T-cell (primary cell): ENCODE measurements at regions not wholly inside any gene's neighbourhood (a gene's known extent, or its start where the extent isn't known, plus 50 kb on each side); places are given as distances from the start of the nearest gene placed in this dataset.

Experiments used
- ATAC-seq, 4 experiments: fragments of 200-7000 bp in 3 of 4; fragments of 150-1000 bp in 1 of 4; cut with Tn5 transposase; replicated peaks in 1 of 4; 1 replicate in 3 of 4; 2 replicates in 1 of 4; pipeline ENCODE4 v1.10.0; 2021; ENCODE audit warnings: moderate library complexity in 3 of 4, mild to moderate bottlenecking in 2 of 4, moderate number of reproducible peaks in 1 of 4
- CTCF ChIA-PET, 2 donors: fragments of 300-600 bp; sonication (Branson Sonifier 250); formaldehyde crosslinking; loops; one replicate each; lab custom pipeline; 2022; ENCODE audit warnings: antibody characterized with exemption in 2 of 2; lab: Charles Lee
- POLR2A ChIA-PET, 2 donors: fragments of 300-600 bp; sonication (Branson Sonifier 250); formaldehyde crosslinking; loops; one replicate each; lab custom pipeline; 2022; ENCODE audit warnings: antibody characterized with exemption in 2 of 2; lab: Charles Lee
- DNase-seq, 35 experiments: peaks; one replicate each; pipeline versions ENCODE4 v3.0.0 to v3.0.0-alpha.2; 2013 to 2023
- H3K27ac ChIP-seq: one replicate; pipeline ENCODE4 v1.5.1; 2013; ENCODE audit warnings: low read length
- H3K27me3 ChIP-seq, 2 experiments: replicated peaks in 1 of 2; 1 replicate in 1 of 2; 2 replicates in 1 of 2; pipeline versions ENCODE4 v1.6.1 to v1.7.0; 2013; ENCODE audit warnings: low read length in 1 of 2, mixed read lengths in 1 of 2; ENCODE audit not compliant: control insufficient read depth in 2 of 2, insufficient read depth in 2 of 2; ENCODE audit errors: extremely low read depth in 1 of 2
- H3K36me3 ChIP-seq, 2 donors: 1 replicate in 1 of 2; 2 replicates in 1 of 2; pipeline versions ENCODE4 v1.6.1 to v1.7.0; 2013; ENCODE audit warnings: low read length in 1 of 2; ENCODE audit not compliant: control insufficient read depth in 2 of 2, insufficient read depth in 1 of 2; ENCODE audit errors: extremely low read depth in 1 of 2
- H3K4me1 ChIP-seq, 2 experiments: 1 replicate in 1 of 2; 2 replicates in 1 of 2; pipeline versions ENCODE4 v1.6.1 to v1.7.0; 2013; ENCODE audit warnings: low read length in 2 of 2, mixed read lengths in 1 of 2; ENCODE audit not compliant: insufficient read depth in 2 of 2, control insufficient read depth in 1 of 2; ENCODE audit errors: extremely low read depth in 1 of 2
- H3K4me3 ChIP-seq, 2 donors: 1 replicate in 1 of 2; 2 replicates in 1 of 2; pipeline versions ENCODE4 v1.5.1 to v1.7.0; 2013; ENCODE audit warnings: mild to moderate bottlenecking in 2 of 2, low read length in 1 of 2, moderate library complexity in 1 of 2; ENCODE audit not compliant: control insufficient read depth in 1 of 2; ENCODE audit errors: extremely low read depth in 1 of 2
- H3K9me3 ChIP-seq: 2 replicates; pipeline ENCODE4 v1.7.0; 2013
- H3K27ac Mint-ChIP-seq, 2 donors: one replicate each; pipeline ENCODE4 v1.8.0; 2020 to 2021; ENCODE audit warnings: mild to moderate bottlenecking in 2 of 2, mixed read lengths in 2 of 2
- H3K27me3 Mint-ChIP-seq, 2 donors: one replicate each; pipeline ENCODE4 v1.8.0; 2021 to 2022; ENCODE audit warnings: mixed read lengths in 2 of 2
- H3K36me3 Mint-ChIP-seq: one replicate; pipeline ENCODE4 v1.8.0; 2021; ENCODE audit warnings: mixed read lengths
- H3K4me1 Mint-ChIP-seq, 3 donors: one replicate each; pipeline ENCODE4 v1.8.0; 2020 to 2022; ENCODE audit warnings: mixed read lengths in 3 of 3, mild to moderate bottlenecking in 1 of 3
- H3K4me3 Mint-ChIP-seq, 3 donors: one replicate each; pipeline ENCODE4 v1.8.0; 2020 to 2022; ENCODE audit warnings: mild to moderate bottlenecking in 3 of 3, mixed read lengths in 3 of 3, moderate library complexity in 3 of 3
- H3K9me3 Mint-ChIP-seq, 3 donors: one replicate each; pipeline ENCODE4 v1.8.0; 2020 to 2022; ENCODE audit warnings: mixed read lengths in 3 of 3
- WGBS: methylation state at CpG from one replicate; pipeline ENCODE4 v1.1.5; 2013; ENCODE audit warnings: missing lambda C conversion rate; ENCODE audit not compliant: insufficient coverage; 5-methylcytosine and 5-hydroxymethylcytosine counted together

DNA sequence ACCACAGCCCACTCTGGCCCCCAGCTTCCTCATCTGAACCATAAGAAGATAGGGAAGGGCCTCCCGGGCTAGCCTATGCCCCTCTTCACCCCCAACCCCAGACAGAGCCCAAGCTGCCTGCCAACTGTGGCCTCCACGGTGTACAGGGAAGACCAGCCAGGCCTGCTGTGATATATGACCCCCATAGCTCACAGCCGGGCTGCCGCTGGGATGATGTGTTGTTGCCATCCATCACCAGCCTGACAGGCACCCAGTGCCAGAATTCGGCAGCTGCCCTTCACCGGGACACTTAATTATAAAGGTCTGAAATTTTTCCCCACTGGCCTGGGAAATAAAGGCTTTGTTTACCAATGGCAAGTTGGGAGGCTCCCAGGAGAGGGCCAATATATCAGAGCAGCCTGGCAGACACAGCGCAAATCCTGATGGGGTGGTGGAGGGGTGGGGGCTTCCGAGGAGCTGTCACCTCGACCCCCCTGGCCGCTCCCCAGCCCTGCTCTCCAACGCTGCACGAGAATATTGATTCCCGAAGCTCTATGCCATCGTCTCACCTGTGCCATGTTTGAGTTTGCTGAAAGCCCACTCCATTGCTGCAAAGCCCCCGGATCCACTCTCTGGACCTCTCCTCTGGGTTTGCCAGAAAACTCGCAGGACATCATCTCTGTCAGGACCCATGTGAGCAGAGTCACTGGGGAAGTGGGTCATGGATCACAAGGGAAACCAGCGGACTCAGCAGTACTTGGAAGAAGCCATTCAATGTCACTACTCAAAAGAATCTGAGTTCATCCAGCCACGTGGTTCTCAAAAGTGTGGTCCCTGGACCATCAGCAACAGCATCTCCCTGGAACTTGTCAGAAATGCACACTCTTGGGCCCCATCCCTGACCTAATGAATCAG lies 296.9 kb downstream of the MN1 start:
- H3K4me1 Mint-ChIP-seq: no peaks in the 10 kb centered on the region
- CTCF ChIA-PET: no interaction called here
- ATAC-seq (no peak), DNase-seq (no peak)
- WGBS: 84% methylated on average over 15 of the region's 18 CpGs
- POLR2A ChIA-PET: no interaction called here
- H3K4me1 ChIP-seq: no peaks in the 10 kb centered on the region
- peaks cover 0 to 6% of the 10 kb centered on the region in 2 experiments for H3K27me3 ChIP-seq
- no peak overlapping the region for H3K4me3 Mint-ChIP-seq
- peaks cover 0 to 4% (median 4%) of the 10 kb centered on the region in 3 donors for H3K9me3 Mint-ChIP-seq
- H3K36me3 Mint-ChIP-seq: no peaks in the 10 kb centered on the region
- no peaks in the 10 kb centered on the region for H3K36me3 ChIP-seq
- H3K27ac Mint-ChIP-seq: no peak overlapping the region
- no peak overlapping the region for H3K27ac ChIP-seq
- no peaks in the 10 kb centered on the region for H3K9me3 ChIP-seq
- peaks cover 0 to 4% of the 10 kb centered on the region in 2 donors for H3K27me3 Mint-ChIP-seq
- no peak overlapping the region for H3K4me3 ChIP-seq

DNA sequence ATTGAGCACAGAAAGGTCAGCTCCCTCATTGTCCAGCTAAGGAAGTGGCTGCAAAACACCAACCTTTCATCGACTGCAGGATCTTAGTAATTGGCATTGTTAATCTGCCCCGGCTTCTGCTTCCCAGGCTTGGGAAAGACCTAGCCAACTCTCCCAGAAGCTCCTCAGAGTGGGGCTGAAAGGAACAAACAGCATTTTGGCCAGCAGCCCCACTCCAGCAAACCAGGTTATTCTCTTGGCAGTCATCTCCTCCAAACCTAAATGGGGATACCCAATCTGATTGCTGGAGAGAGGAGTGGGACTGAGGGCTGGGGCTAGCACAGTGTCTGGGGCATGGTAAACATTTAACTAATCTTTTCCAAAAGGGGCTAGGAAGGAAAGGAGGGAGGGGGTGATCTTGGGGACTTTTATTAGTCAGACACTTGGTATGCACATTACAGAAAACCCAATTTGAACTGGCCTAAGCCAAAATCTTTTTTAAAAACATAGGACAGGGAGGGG lies 294.4 kb downstream of the MN1 start:
- no peak overlapping the region for H3K4me3 Mint-ChIP-seq
- Histone ChIP-seq H3K4me1 (no peaks in the 10 kb centered on the region), H3K27me3 (peaks cover 0 to 10% of the 10 kb centered on the region in 2 experiments), H3K4me3 (no peak overlapping the region), H3K36me3 (no peaks in the 10 kb centered on the region), H3K9me3 (no peaks in the 10 kb centered on the region), H3K27ac (no peak overlapping the region)
- no peak overlapping the region for H3K27ac Mint-ChIP-seq
- WGBS: 83% methylated on average over 2 of the region's 2 CpGs
- ChIA-PET POLR2A (no interaction called here), CTCF (no interaction called here)
- peaks cover 0 to 4% of the 10 kb centered on the region in 2 donors for H3K27me3 Mint-ChIP-seq
- no peak for ATAC-seq
- peaks cover 0 to 6% (median 4%) of the 10 kb centered on the region in 3 donors for H3K9me3 Mint-ChIP-seq
- no peaks in the 10 kb centered on the region for H3K36me3 Mint-ChIP-seq
- H3K4me1 Mint-ChIP-seq: no peaks in the 10 kb centered on the region
- DNase-seq: no peak

- no peak for ATAC-seq
- Histone ChIP-seq H3K9me3 (no peaks in the 10 kb centered on the region), H3K36me3 (no peaks in the 10 kb centered on the region), H3K4me1 (no peaks in the 10 kb centered on the region), H3K4me3 (no peak overlapping the region), H3K27me3 (peaks cover 0 to 10% of the 10 kb centered on the region in 2 experiments), H3K27ac (no peak overlapping the region)
- H3K36me3 Mint-ChIP-seq: no peaks in the 10 kb centered on the region
- ChIA-PET CTCF (no interaction called here), POLR2A (no interaction called here)
- no peak for DNase-seq
- peaks cover 0 to 4% of the 10 kb centered on the region in 2 donors for H3K27me3 Mint-ChIP-seq
- peaks cover 0 to 6% (median 4%) of the 10 kb centered on the region in 3 donors for H3K9me3 Mint-ChIP-seq
- H3K27ac Mint-ChIP-seq: no peak overlapping the region
- no peak overlapping the region for H3K4me3 Mint-ChIP-seq
- WGBS: 27% methylated on average over 1 of the region's 4 CpGs
- no peaks in the 10 kb centered on the region for H3K4me1 Mint-ChIP-seq
Observed at GRCh38 chr22:27507935-27508526, 293.5 kb downstream of the MN1 start.

GRCh38 chr22:27509132-27509920 lies 292.2 kb downstream of the MN1 start:
- H3K27ac Mint-ChIP-seq: no peak overlapping the region
- H3K4me3 Mint-ChIP-seq: no peak overlapping the region
- ATAC-seq: no peak
- H3K4me1 Mint-ChIP-seq: no peaks in the 10 kb centered on the region
- POLR2A ChIA-PET: no interaction called here
- Histone ChIP-seq H3K4me3 (no peak overlapping the region), H3K36me3 (no peaks in the 10 kb centered on the region), H3K27me3 (peaks cover 0 to 8% of the 10 kb centered on the region in 2 experiments), H3K9me3 (no peaks in the 10 kb centered on the region), H3K4me1 (no peaks in the 10 kb centered on the region), H3K27ac (no peak overlapping the region)
- CTCF ChIA-PET: no interaction called here
- H3K9me3 Mint-ChIP-seq: peaks cover 0 to 3% (median 0%) of the 10 kb centered on the region in 3 donors
- DNase-seq: no peak
- peaks cover 0 to 4% of the 10 kb centered on the region in 2 donors for H3K27me3 Mint-ChIP-seq
- no peaks in the 10 kb centered on the region for H3K36me3 Mint-ChIP-seq
- 100% methylated on average over 2 of the region's 3 CpGs for WGBS

- Histone ChIP-seq H3K27ac (no peak overlapping the region), H3K27me3 (peaks cover 0 to 8% of the 10 kb centered on the region in 2 experiments), H3K9me3 (no peaks in the 10 kb centered on the region), H3K4me1 (no peaks in the 10 kb centered on the region), H3K4me3 (no peak overlapping the region), H3K36me3 (no peaks in the 10 kb centered on the region)
- Mint-ChIP-seq H3K36me3 (no peaks in the 10 kb centered on the region), H3K27ac (no peak overlapping the region), H3K27me3 (peaks cover 0 to 4% of the 10 kb centered on the region in 2 donors), H3K4me1 (no peaks in the 10 kb centered on the region), H3K4me3 (no peak overlapping the region), H3K9me3 (peaks cover 0 to 3% (median 0%) of the 10 kb centered on the region in 3 donors)
- ATAC-seq (no peak), DNase-seq (no peak)
- CTCF ChIA-PET: no interaction called here
- POLR2A ChIA-PET: no interaction called here
- whole genome bisulfite sequencing: 100% methylated on average over 1 of the region's 3 CpGs
Observed at GRCh38 chr22:27510024-27510423, 291.5 kb downstream of the MN1 start.

- Mint-ChIP-seq H3K9me3 (peaks cover 0 to 3% (median 0%) of the 10 kb centered on the region in 3 donors), H3K4me1 (no peaks in the 10 kb centered on the region), H3K27me3 (peaks cover 0 to 1% of the 10 kb centered on the region in 2 donors), H3K36me3 (no peaks in the 10 kb centered on the region), H3K27ac (no peak overlapping the region), H3K4me3 (no peak overlapping the region)
- Histone ChIP-seq H3K27ac (no peak overlapping the region), H3K36me3 (no peaks in the 10 kb centered on the region), H3K27me3 (peaks cover 0 to 7% of the 10 kb centered on the region in 2 experiments), H3K4me1 (no peaks in the 10 kb centered on the region), H3K9me3 (no peaks in the 10 kb centered on the region), H3K4me3 (no peak overlapping the region)
- POLR2A ChIA-PET: no interaction called here
- WGBS: no CpG with 5 or more reads among the region's 13 CpGs
- ATAC-seq (no peak), DNase-seq (no peak)
- CTCF ChIA-PET: no interaction called here
Observed at GRCh38 chr22:27512283-27512761, 289.2 kb downstream of the MN1 start.
